ENCODE measurements at regions not wholly inside any gene's neighbourhood (a gene's known extent, or its start where the extent isn't known, plus 50 kb on each side); places are given as distances from the start of the nearest gene placed in this dataset.

- ATAC-seq (peak in 5 of 8 donors; percentile 43 to 82 (median 63)), DNase-seq (no peak)
- intact Hi-C loops (cut with DNase I) = no loop called here
- H3K36me3 ChIP-seq = no peaks in the 10 kb centered on the region
- TF ChIP-seq CTCF (IDR thresholded peaks at IDR 0.05) = no peak
- H3K4me1 ChIP-seq = peaks cover 0 to 18% (median 0%) of the 10 kb centered on the region in 9 donors
- H3K27me3 ChIP-seq = no peaks in the 10 kb centered on the region
- H3K9me3 ChIP-seq = no peaks in the 10 kb centered on the region
- H3K27ac ChIP-seq = peak overlapping the region in 9 of 10 donors; percentile 24 to 67 (median 51)
- WGBS, 2 donors = 48 to 67% methylated on average over 5 of the region's 5 CpGs
- H3K4me3 ChIP-seq = peak overlapping the region in 1 of 10 donors; percentile 2
Measured at GRCh38 chr2:196538646-196539045, 100.9 kb upstream of the CCDC150 start.

- Histone ChIP-seq H3K27ac (no peak overlapping the region), H3K4me1 (peaks cover 0 to 7% (median 0%) of the 10 kb centered on the region in 9 donors), H3K9me3 (no peaks in the 10 kb centered on the region), H3K4me3 (no peak overlapping the region), H3K36me3 (no peaks in the 10 kb centered on the region), H3K27me3 (no peaks in the 10 kb centered on the region)
- TF ChIP-seq CTCF (IDR thresholded peaks at IDR 0.05) = no peak
- WGBS, 2 donors = 77 to 78% methylated on average over 3 of the region's 3 CpGs
- ATAC-seq = no peak
- intact Hi-C loops (cut with DNase I) = no loop called here
- no peak for DNase-seq
Measured at GRCh38 chr2:196544906-196545433, 94.5 kb upstream of the CCDC150 start.

GRCh38 chr2:196546151-196546919, 93.2 kb upstream of the CCDC150 start:
- H3K4me3 ChIP-seq = no peak overlapping the region
- TF ChIP-seq CTCF (IDR thresholded peaks at IDR 0.05) = no peak
- H3K36me3 ChIP-seq = no peaks in the 10 kb centered on the region
- H3K27me3 ChIP-seq = no peaks in the 10 kb centered on the region
- H3K9me3 ChIP-seq = no peaks in the 10 kb centered on the region
- ATAC-seq (no peak), DNase-seq (no peak)
- H3K4me1 ChIP-seq = peaks cover 0 to 13% (median 0%) of the 10 kb centered on the region in 9 donors
- 79 to 90% methylated on average over 4 of the region's 4 CpGs for WGBS, 2 donors
- no peak overlapping the region for H3K27ac ChIP-seq
- intact Hi-C loops (cut with DNase I) = no loop called here

GRCh38 chr2:196549052-196549451, 90.5 kb upstream of the CCDC150 start:
- intact Hi-C loops (cut with DNase I) = no loop called here
- 95 to 97% methylated on average over 3 of the region's 3 CpGs for WGBS, 2 donors
- Histone ChIP-seq H3K9me3 (no peaks in the 10 kb centered on the region), H3K27me3 (no peaks in the 10 kb centered on the region), H3K36me3 (no peaks in the 10 kb centered on the region), H3K27ac (no peak overlapping the region), H3K4me1 (peaks cover 0 to 18% (median 0%) of the 10 kb centered on the region in 9 donors), H3K4me3 (no peak overlapping the region)
- ATAC-seq (no peak), DNase-seq (no peak)
- no peak for TF ChIP-seq CTCF (IDR thresholded peaks at IDR 0.05)
